OCI-LY7 (cell line): ENCODE measurements at regions not wholly inside any gene's neighbourhood (a gene's known extent, or its start where the extent isn't known, plus 50 kb on each side); places are given as distances from the start of the nearest gene placed in this dataset.

Experiments used
- CTCF ChIP-seq: fragments of 200-600 bp; sonication (generic); conservative IDR thresholded peaks from 2 replicates; pipeline ENCODE4 v1.5.1; 2014; ENCODE audit warnings: mild to moderate bottlenecking, antibody characterized with exemption, low read length, moderate library complexity, mixed read lengths
- EZH2phosphoT487 ChIP-seq: fragments of 200-600 bp; sonication (generic); IDR thresholded peaks from 2 replicates; pipeline ENCODE4 v1.6.1; 2018; ENCODE audit warnings: low read depth, borderline replicate concordance, mild to moderate bottlenecking, mixed run types, antibody characterized with exemption, low read length, moderate library complexity, mixed read lengths

- TF ChIP-seq CTCF = no peak
- TF ChIP-seq EZH2phosphoT487 = no peak
These were observed 124.4 kb upstream of the PTPRZ1 start for GRCh38 chr7:121748546-121748945.
